Stimulated activated CD8-positive, alpha-beta memory T cell treated with anti-CD3 and anti-CD28 coated beads, Interleukin-15, amount 100 ng/mL, for 24 hours (primary cell): ENCODE measurements at regions not wholly inside any gene's neighbourhood (a gene's known extent, or its start where the extent isn't known, plus 50 kb on each side); places are given as distances from the start of the nearest gene placed in this dataset.

Source experiments
- DNase-seq: peaks from one replicate; pipeline ENCODE4 v3.0.0-alpha.2; 2020; ENCODE audit warnings: low read depth

DNA sequence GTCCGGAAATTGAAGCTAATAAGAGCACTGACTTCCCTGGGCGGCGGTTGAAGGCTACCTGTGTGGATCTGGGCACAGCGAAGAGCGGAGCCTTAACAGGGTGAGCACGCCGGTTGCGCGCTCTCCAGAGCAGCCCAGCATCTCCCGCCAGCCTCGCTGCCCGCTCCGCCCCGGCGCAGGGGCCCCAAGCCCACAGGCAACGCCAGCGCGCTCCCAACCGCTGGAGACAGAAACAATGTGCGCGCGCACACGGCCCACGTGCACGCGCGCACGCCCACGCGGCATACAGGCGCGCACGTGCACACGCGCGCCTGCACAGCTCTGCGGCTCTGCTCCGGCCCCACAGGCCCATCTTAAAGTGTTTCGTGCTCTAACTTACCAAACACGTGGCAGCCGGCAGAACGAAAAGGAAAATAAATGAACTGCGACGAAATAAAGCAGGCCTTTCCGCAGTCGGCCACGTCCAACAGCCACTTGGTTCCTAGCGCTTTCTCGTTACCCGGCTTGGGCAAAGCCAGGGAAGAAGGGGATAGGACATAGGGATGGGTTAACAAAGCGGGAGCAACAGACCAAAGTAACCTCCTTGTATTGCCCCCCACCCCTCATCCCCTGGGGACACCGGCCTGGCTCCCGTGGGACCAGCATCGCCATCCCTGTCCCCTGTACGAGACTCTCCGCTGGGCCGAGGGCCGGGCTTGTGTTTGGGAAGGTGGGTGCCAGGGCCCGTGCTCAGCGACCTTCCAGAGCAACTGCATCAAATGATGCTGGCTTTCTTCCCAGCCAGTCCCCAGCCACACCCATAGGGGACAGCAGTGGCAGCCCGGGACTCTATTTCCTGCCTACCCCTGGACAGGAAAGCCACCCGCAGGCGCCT is 203.7 kb downstream of the ABHD5 start:
- peak; percentile 11 for DNase-seq

DNA sequence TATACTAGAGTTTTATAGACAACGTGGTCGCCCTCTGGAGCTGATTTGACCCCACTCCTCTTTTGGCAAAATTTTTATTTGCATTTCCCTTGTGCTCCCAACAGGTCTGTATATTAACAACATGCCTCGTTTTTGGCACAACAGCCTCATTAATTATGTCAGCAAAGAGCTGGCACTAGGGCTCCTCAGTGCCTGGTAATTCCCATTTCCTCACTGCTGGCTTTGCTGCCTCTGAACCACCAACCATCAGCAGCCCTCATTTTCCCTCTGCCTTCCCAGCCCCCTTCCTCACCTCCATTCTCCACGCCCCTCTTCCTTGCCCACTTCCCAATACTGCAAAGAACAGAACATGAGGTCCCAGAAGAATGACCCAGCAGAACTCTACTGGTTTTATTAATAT is 204.8 kb downstream of the ABHD5 start:
- no peak for DNase-seq

DNA sequence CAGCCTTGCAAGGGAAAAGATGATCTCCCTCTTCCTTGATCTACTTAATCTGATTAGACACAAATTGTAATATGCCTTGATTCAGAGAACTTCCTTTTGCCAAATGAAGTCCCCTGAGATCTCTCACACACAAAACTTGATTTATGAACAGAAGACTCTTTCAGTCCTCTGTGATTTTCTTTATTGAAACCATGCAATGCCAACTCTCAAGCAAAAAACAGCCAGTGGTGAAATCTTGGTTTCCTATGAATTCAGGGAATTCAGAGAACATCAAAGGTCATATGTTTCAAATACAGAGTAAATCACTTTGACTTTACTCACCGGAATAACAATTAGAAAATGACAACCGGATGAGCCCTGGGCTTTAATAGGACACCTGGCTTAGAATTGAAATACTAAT is 211.7 kb downstream of the ABHD5 start:
- DNase-seq: no peak

DNA sequence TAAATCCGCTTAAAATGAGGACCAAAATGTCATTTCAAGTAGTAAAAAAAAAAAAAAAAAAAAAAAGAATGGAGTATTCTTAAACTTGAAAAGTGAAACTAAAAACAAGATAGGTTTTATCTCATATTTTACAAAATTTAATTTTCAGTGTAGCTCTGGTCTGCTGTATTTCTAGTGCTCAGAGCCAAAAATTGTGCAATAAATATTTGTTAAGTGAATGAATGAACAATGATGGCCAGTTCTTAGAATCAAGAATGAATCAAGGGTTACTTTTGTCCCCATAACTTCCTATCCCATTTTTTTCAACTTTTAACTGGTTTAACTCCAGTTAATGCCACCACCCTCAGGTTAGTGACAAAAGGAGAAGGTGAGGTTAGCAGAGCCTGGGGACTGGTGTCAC is 214.4 kb downstream of the ABHD5 start:
- no peak for DNase-seq

DNA sequence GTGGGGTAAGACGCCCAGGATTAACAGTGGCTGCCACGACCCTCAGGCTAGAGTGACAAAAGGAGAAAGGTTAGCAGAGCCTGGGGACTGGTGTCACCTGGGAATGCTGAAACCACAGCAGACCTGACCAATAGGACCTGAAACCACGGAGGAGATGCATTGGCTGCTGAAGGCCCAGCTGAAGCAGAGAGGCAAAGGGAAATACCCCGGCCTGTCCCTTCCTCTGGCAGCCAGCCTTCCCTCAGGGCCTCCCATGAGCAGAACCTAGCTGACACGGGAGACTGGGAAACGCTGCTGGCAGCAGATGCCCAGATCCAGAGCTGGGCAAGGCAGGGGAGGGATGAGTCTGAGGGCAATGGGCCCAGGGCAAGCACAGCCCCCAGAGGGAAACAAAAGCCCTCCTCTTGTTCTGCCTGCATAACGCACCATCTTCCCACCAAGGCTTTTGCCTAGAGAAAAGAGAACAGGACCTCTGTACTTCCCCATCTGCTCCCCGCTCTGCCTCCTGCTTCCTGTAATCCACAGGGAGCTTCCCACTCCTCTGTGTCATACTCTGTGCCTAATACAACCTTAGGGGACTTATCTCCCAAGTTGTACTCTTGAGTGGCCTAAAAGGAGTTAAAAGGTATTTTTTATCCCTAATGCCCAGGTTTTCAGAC is 216.2 kb downstream of the ABHD5 start:
- no peak for DNase-seq

DNA sequence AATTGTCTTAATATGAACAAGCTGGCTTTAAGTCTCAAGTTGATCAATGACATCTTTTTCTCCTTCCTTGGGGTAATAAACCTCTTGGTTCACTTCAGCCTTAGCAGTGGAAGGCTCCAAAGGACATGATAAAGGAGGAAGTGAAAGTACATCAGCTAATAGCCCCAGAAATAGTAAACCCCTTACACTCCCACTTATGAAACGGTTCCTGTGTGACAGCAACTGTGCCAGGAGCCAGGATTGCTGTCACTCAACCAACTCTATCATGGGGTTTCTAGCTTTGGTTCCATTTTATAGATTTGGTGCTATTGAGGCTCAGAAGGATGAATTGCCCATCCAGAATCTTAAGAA is 216.7 kb downstream of the ABHD5 start:
- no peak for DNase-seq

DNA sequence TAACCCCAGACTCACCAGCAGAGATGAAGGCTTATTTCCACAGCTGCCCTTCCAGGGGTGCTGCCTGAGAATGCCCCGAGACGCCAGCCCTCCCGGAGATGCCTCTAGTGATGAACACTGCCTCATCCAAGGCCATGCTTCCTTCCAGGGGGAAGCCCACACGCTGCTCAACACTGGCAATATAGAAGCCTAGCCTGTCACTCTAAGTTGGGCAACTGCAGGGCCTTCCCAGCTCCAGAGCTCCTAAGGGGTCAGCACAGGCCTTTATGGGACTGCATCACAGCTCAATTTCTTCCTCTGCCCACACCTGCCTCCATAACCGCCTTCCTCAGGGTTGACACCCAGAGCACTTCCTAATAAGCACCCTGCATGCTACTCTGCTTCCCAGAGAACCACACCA is 217.7 kb downstream of the ABHD5 start:
- no peak for DNase-seq

DNA sequence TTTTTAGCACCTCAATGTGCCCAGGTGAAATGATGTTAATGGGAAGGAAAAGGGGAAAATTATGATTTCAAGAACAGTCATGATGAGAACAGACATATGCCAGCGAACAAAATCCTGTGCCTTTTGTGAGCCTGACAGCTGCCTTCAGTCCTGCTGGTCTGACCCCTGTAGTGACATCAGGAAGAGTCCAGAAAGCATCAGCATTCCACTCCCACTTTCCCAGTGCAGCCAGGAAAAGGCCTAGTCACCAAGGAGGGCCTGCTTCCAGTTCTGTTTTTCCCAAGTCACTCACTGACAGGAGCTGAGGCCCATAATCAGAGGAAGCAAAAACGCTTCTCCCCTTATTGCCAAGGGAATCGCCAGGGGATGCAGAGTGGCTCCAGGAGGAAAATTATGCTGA is 218.4 kb downstream of the ABHD5 start:
- no peak for DNase-seq

DNA sequence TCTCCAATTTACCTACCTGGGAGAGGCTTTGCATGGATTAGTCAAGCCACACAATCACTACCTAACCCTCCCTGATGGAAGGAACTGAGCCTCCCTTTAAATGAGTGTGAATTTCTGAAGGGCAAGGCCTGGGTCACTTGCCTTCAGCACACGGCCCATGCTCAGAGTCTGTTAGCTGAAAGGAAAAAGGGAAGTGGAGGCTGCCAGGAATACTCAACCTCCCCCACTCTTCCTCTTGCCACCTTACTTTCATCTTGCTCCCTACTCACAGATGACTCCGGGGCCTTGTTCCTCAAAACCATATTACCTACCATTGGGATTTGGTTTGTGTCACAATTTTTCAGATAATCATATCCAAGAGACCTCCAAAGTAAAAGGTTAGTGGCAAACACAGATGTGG is 220.0 kb downstream of the ABHD5 start:
- no peak for DNase-seq

DNA sequence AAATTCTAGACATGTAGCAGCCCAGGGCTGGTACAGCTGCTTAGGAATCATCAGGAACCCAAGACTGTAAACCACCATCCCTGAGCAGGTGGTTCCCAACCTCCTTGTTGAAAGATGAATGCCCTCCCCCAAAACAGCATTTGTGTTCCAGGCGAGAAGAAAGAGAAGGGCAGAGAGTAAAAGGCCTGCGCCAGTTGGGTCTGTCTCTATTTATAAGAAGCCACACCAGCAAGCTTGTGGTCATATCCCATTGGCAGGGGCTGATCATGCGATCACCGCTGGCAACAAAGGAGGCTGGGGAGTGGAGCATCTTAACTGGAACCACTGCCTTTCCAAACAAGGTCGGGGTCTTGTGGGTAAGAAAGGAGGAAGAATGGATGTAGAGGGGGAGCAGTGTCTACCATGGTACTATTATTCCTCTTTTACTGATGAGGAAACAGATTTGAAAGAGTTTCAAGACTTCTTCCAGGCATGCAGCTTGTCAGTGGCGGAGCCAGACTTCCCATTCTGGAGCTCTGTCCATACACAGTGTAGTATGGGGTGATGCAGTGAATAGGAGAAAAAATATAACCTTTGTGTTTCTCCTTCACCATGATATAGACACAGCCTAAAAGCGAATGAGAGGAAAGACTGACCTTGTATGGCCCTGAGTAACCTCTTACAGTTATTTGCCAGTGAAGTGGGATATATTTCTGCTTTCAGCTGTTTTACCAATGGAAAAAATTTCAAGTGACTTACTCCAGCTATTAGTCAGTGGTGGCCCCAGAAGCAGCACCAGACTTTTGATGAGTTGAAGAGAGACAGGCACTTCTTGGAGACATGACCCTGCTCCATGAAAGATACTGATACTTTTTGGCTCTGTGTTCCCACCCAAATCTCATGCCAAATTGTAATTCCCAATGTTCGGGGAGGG is 222.6 kb downstream of the ABHD5 start:
- no peak for DNase-seq

DNA sequence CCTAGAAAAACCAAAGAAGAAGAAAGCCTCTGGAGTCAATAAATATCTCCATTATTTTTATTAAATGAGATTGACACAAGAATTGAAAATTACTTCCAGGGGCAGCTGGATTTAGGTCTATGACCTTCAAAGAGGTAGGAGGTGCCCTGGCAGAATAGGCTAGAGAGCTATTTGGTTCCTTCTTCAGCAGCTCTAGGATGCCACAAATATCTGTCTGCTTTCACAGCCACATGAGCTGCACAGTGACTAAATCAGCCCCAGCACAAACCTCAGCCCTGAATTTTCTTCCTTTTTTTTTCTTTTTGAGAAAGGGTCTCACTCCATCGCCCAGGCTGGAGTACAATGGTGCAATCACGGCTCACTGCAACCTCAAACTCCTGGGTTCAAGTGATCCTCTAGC is 223.5 kb downstream of the ABHD5 start:
- DNase-seq: no peak

DNA sequence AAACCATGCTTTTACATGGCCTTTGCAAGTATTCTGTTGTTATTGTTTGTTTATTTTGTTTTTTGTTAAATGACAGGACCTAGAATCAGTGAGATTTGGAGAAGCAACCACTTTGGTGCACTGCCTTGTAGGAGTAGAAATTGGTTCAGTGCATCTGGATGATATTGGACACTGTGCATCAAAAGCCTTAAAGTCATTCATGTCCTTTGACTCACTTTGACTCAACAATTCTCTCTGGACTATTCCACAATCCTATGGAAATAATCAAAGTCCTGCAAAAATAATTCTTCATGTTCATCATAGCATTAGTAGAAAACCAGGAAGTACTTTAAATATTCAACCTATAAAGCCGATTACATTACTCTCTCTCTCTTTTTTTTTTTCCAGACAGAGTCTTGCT is 224.8 kb downstream of the ABHD5 start:
- DNase-seq: no peak

DNA sequence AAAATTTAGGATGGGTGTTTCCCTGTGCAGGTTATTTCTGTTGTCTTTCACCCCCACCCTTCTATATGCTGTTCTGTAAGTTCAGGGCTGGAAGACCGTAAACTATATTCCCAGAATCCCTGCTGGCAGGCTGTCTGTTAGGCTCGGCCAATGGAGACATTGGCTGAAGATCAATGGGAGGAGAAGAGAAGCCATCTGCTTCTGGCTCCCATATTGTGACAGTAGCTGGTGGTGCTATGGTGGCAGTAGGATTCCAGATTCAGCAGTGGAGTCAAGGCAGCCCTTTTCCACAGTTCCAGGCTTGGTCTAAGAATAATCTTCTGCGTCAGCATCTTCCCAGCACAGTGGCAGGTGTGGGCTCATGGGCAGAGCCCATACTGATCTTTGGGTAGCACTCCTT is 226.6 kb downstream of the ABHD5 start:
- DNase-seq: no peak

DNA sequence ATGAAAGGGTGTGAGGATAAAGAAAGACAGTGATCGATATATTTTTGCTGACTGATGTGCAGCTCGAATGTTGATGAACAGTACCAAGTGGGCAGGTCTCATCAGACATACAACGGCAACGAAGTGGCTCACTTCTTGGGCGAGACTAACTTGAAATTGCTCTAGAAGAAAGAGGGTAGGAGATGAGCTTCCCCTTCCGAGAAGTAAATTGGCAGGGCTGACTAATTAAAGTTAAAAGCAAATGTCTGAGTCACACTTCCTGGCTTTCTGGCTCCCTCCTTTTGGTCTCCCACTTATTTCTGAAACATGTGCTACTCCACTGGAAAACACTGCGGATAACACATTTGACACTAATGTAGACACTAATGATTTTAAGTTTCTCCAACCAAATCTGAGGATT is 228.3 kb downstream of the ABHD5 start:
- DNase-seq: no peak

DNA sequence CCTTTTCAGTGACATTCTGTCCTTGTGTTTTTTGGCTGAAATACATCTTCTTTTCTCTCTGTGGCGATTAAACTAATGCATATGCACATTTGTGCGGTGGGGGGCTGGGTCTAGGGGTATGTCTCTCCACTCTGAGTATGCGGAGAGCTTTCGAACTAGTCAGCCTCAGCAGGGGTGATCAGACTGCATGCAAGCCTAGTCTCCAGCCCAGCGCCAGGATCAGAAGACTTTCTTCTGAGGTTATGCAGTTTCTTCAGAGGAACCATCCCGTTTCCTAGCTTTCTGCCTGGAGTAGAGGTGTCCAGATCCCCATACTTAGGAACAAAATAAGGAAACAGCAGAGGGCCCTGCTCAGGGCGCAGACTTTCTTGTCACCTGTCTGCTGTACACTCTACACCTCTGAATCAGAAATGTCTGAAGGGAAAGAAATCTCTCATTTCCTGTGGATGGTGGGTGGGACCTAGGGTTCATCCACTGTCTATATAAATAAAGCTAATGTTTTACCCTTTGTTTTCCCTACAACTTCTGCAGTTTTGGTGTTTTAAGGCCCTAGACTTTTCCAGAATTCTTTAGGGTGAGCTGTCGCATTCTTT is 230.4 kb downstream of the ABHD5 start:
- DNase-seq: no peak

DNA sequence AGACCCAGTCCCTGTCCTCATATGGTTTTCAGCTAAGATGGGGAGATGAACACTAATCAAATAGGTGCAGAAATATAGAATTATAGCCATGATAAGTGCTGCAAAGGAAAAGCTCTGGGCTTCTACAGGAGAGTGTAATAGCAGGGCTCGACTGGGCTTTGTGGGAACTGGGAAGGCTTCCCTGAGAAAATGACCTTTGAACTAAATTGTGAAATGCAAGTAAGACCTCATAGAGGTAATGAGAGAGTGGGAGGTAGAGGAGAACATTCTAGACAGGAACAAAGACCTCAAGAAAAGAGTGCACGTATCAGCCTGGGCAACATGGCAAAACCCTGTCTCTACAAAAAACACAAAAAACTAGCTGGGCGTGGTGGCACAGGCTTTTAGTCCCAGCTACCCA is 231.6 kb downstream of the ABHD5 start:
- DNase-seq: no peak

DNA sequence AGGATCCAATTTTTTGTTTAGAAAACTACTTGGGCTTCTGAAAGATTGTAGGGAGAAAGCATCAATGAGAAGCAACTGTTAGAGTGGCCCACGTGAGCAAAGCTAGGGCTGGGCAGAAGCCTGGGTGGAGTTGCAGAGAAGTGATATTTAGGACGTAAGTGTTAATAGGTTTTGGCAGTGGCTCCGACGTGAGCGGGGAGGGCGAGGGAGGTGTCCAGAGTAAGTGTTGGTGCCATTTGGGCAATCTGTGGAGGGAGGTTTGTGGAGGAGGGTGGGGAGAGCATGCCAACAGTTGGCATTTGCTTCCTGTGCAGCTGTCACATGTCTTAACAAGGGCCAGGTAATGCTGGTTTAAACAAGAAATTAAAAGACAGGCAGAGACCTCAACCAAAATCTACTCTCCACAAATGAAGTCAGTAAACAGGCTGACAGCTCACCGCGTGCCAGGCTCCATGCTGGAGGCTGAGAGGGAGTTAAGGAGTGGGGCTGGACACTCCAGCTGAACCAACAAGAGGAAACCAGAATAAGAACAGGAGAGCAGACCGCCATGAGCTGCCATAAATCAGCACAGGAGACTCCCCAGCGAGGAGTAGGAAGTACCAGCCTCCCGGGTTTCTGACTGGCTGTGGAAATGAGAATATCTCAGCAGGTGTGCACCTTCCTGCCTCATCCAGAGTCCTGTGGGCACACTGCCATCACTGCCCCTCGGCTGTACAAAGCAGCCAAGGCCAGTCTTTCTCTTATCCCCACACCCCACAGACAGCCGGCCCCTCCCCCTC is 232.6 kb downstream of the ABHD5 start:
- DNase-seq: no peak

DNA sequence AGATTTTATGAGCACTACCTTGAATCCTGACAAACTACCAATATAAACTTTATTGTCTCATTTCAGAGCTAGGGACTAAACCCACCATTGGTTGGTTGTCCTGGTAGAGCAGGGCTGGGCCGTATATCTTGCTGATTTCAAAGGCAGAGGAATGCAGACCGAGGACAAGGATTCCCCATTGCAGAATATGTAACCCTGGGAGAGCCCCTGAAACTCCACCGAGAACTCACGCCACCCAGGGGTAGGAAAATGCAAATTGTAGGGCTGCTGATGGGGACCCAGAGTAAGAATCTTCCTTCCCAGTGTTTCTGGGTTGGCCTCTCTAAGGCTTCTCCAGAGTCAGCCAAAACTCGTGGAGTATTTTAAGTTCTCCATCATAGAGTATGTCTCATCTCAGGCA is 235.3 kb downstream of the ABHD5 start:
- no peak for DNase-seq

DNA sequence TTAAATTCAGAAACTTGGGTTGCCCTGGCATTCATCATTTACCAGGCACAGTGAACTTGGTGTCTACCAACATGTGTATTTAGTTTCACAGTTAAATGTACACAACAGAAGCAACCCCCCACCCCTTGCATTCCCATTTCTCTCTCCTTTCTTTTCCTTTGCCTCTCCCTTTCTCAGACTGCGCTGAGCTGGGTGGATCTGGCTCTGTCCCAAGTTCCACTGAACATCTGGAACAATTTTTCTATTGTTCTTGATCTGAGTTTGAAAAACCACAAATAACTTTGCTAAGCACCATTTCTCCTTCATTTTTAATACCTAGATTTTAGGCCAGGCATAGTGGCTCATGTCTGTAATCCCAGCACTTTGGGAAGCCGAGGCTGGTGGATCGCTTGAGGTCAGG is 242.2 kb downstream of the ABHD5 start:
- no peak for DNase-seq

DNA sequence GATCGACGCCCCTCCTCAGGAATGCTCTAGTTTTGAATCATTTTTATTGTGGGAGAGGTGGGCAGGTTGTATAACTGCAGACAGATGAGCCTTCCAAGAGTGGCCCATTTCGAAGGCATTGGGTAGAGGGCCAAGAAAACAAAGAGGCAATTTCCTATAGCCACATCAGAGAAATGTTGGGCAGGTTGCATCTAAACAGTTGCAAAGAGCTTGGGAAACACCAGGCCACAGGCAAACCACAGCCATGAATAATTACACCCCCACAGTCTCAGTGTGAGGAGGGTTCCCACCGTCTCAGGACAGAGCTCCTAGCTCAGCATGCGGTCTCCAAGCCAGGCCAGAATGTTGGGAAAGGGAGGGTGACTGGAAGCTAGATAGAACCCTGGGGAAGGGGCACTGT is 257.3 kb downstream of the ABHD5 start:
- DNase-seq: no peak

DNA sequence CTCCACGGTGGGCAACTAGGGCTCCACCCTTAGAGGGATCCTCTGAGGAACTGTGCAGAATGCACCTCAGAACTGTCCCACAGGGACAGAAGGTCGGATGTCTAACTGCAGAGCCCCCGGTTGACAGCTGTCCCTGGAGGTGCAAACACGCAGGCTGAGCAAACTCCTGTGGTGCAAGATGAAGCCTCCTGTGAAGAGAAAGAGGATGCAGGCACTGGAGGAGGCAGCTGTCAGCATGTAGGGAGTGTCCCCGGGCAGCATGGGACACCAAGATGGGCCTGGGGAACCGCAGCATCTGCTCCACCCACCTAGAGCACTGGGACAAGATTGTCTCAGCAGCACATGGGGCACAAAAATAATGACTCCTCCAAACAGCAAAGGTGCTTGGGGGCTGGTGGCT is 258.9 kb downstream of the ABHD5 start:
- DNase-seq: no peak

DNA sequence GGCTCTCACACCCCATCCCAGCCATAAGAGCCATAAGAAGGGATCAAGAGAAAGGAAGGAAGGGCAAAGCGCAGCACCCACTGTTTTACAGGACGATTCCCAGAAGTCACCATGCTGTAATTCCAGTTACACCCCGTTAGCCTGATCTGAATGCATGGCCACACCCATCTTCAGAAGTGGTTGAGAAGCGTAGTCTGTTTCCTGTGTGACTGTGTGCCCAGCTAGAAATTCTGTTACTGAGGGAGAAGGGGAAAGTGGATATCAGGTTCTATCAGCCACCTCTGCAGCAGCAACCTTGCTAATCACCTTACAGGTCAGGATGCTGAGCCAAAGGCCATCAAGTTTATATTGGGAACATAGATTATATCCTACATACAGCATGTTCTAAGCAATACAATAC is 260.0 kb downstream of the ABHD5 start:
- no peak for DNase-seq
